ENCODE measurements at regions not wholly inside any gene's neighbourhood (a gene's known extent, or its start where the extent isn't known, plus 50 kb on each side); places are given as distances from the start of the nearest gene placed in this dataset.

- Histone ChIP-seq H3K9me3 (replicated peaks; ENCODE audit: control insufficient read depth, insufficient read depth, low read length) (no peaks in the 10 kb centered on the region), H3K79me2 (ENCODE audit: control insufficient read depth, insufficient read depth, low read length) (no peaks in the 10 kb centered on the region), H3K9ac (ENCODE audit: control insufficient read depth, insufficient read depth, low read length) (no peak overlapping the region), H3K4me1 (ENCODE audit: control insufficient read depth, insufficient read depth, low read length) (no peaks in the 10 kb centered on the region), H3K4me2 (ENCODE audit: control insufficient read depth, insufficient read depth) (no peak overlapping the region), H3K27me3 (replicated peaks in 1 of 2; ENCODE audit: control insufficient read depth in 2 of 2, insufficient read depth in 2 of 2, low read length in 1 of 2) (no peaks in the 10 kb centered on the region), H3K27ac (ENCODE audit: control insufficient read depth, insufficient read depth) (no peak overlapping the region), H3K4me3 (no peak overlapping the region), H4K20me1 (ENCODE audit: control insufficient read depth, insufficient read depth) (no peaks in the 10 kb centered on the region), H3K36me3 (ENCODE audit: control insufficient read depth in 2 of 2, insufficient read depth in 2 of 2, low read length in 1 of 2) (no peaks in the 10 kb centered on the region), H2AFZ (ENCODE audit: control insufficient read depth, low read depth, low read length) (no peak overlapping the region)
- SMC1A ChIA-PET (ENCODE audit: uncharacterized antibody, unreplicated experiment), result no interaction called here
- POLR2A ChIA-PET, result interaction anchor here (0.6 kb wide), 1 partner anchor 21 kb away, joined by 3 read pairs; no protein-coding TSS in a partner anchor
- RAD21 ChIA-PET (ENCODE audit: unreplicated experiment), result no interaction called here
- ATAC-seq, result no peak
- 0% methylated on average over 1 of the region's 1 CpG for WGBS (ENCODE audit: insufficient coverage, insufficient replicate concordance, low lambda C conversion rate, missing lambda C conversion rate)
- intact Hi-C loops (cut with micrococcal nuclease; ENCODE audit: unreplicated experiment) (no loop called here), in situ Hi-C loops (cut with MboI) (no loop called here)
- CTCF ChIA-PET, result no interaction called here
- TF ChIP-seq PKNOX1 (IDR thresholded peaks at IDR 0.05) (no peak), ZNF622 (IDR thresholded peaks at IDR 0.05) (no peak), HDAC2 (IDR thresholded peaks at IDR 0.05) (no peak), NFIC (IDR thresholded peaks at IDR 0.05; ENCODE audit: low read depth, low read length) (no peak), CREM (IDR thresholded peaks at IDR 0.05; ENCODE audit: low read depth) (no peak), SIN3A (IDR thresholded peaks at IDR 0.05; ENCODE audit: low read depth, low read length) (no peak), NKRF (conservative IDR thresholded peaks at IDR 0.05) (no peak), MYC (IDR thresholded peaks at IDR 0.05; ENCODE audit: insufficient read depth, insufficient read length, insufficient replicate concordance, low read length, severe bottlenecking) (no peak), BRCA1 (IDR thresholded peaks at IDR 0.05; ENCODE audit: low read depth, low read length) (no peak), SKIL (IDR thresholded peaks at IDR 0.05; ENCODE audit: low read depth, poor library complexity, severe bottlenecking) (no peak), RB1 (IDR thresholded peaks at IDR 0.05; ENCODE audit: borderline replicate concordance) (no peak), CREB1 (IDR thresholded peaks at IDR 0.05; ENCODE audit: low read depth) (no peak), NR2F1 (conservative IDR thresholded peaks at IDR 0.05) (no peak), USF2 (IDR thresholded peaks at IDR 0.05; ENCODE audit: borderline replicate concordance, low read depth, low read length) (no peak)
- no peak for DNase-seq (ENCODE audit: low read depth, low spot score)
- no TSS peak for BruUV-seq (replicated peaks)
- no peak for FAIRE-seq
Observed at GRCh38 chr18:40904295-40904694, 1050.7 kb upstream of the PIK3C3 start.

Data from GM12878 (cell line).